Keratinocyte (primary cell): ENCODE measurements at regions not wholly inside any gene's neighbourhood (a gene's known extent, or its start where the extent isn't known, plus 50 kb on each side); places are given as distances from the start of the nearest gene placed in this dataset.

Experiments used
- EZH2 ChIP-seq: IDR thresholded peaks from one replicate; pipeline ENCODE4 v1.6.1; 2012; ENCODE audit warnings: inconsistent platforms, mild to moderate bottlenecking, low read length, moderate library complexity
- TF ChIP-seq, protein P1 (sequence below), 3 experiments: IDR thresholded peaks in 1 of 3; conservative IDR thresholded peaks in 1 of 3; optimal IDR thresholded peaks in 1 of 3; 2 replicates in 2 of 3; 3 replicates in 1 of 3; pipeline versions ENCODE3 to v1.5.1; 2011; ENCODE audit warnings: low read length in 3 of 3, mild to moderate bottlenecking in 3 of 3, moderate library complexity in 2 of 3, control low read depth in 1 of 3, inconsistent platforms in 1 of 3; ENCODE audit not compliant: insufficient read depth in 2 of 3; ENCODE audit errors: extremely low read depth in 1 of 3

DNA sequence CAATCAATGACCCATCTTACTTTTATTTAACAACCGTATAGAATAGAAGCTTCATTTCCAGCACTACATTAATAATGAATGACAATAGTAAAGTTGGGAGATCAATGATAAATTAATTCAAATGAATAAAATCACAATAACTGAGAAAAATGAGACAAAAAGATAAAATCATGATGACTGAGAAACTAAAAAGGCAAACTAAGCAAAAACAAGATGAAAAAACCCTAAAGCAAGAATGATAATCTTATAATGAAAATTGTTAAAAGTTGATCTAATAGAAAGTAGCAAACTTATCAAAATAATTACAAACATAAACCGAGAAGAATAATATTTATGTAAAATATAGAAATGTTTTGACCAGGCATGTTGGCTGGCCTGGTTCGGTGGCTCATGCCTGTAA lies 130.4 kb upstream of the INPP4B start:
- no peak for TF ChIP-seq EZH2
- TF ChIP-seq, protein P1, sequence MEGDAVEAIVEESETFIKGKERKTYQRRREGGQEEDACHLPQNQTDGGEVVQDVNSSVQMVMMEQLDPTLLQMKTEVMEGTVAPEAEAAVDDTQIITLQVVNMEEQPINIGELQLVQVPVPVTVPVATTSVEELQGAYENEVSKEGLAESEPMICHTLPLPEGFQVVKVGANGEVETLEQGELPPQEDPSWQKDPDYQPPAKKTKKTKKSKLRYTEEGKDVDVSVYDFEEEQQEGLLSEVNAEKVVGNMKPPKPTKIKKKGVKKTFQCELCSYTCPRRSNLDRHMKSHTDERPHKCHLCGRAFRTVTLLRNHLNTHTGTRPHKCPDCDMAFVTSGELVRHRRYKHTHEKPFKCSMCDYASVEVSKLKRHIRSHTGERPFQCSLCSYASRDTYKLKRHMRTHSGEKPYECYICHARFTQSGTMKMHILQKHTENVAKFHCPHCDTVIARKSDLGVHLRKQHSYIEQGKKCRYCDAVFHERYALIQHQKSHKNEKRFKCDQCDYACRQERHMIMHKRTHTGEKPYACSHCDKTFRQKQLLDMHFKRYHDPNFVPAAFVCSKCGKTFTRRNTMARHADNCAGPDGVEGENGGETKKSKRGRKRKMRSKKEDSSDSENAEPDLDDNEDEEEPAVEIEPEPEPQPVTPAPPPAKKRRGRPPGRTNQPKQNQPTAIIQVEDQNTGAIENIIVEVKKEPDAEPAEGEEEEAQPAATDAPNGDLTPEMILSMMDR (optimal IDR thresholded peaks at IDR 0.05 in 1 of 3, IDR thresholded peaks at IDR 0.05 in 1 of 3, conservative IDR thresholded peaks at IDR 0.05 in 1 of 3; ENCODE audit: extremely low read depth in 1 of 3, insufficient read depth in 2 of 3, low read length in 3 of 3): no peak
